Endothelial cell of umbilical vein (primary cell): ENCODE measurements at regions not wholly inside any gene's neighbourhood (a gene's known extent, or its start where the extent isn't known, plus 50 kb on each side); places are given as distances from the start of the nearest gene placed in this dataset.

ENCODE experiments used
- EZH2 ChIP-seq: IDR thresholded peaks from 2 replicates; pipeline ENCODE4 v1.6.1; 2012; ENCODE audit warnings: borderline replicate concordance, low read depth, mild to moderate bottlenecking, moderate library complexity, low read length, inconsistent platforms; ENCODE audit not compliant: severe bottlenecking
- FOS ChIP-seq: IDR thresholded peaks from 2 replicates; pipeline ENCODE4 v1.6.1; 2011; ENCODE audit warnings: mild to moderate bottlenecking, low read length, moderate library complexity, borderline replicate concordance; ENCODE audit not compliant: insufficient read depth
- GATA2 ChIP-seq: IDR thresholded peaks from 2 replicates; pipeline ENCODE4 v1.7.0; 2011; ENCODE audit warnings: low read depth, mild to moderate bottlenecking, moderate library complexity, mixed read lengths, low read length; ENCODE audit not compliant: insufficient read length, insufficient read depth
- POLR2A ChIP-seq: IDR thresholded peaks from 2 replicates; pipeline ENCODE4 v1.6.1; 2012; ENCODE audit warnings: low read depth, mild to moderate bottlenecking, control low read depth, low read length
- POLR2AphosphoS5 ChIP-seq: IDR thresholded peaks from 2 replicates; pipeline ENCODE4 v1.6.1; 2012; ENCODE audit warnings: low read depth, mild to moderate bottlenecking, control low read depth, low read length, moderate library complexity; ENCODE audit not compliant: insufficient read depth
- TF ChIP-seq, protein P1 (sequence below), 2 donors: IDR thresholded peaks; 1 replicate in 1 of 2; 2 replicates in 1 of 2; pipeline ENCODE4 v1.5.1; 2011; ENCODE audit warnings: low read length in 2 of 2, mild to moderate bottlenecking in 2 of 2, moderate library complexity in 2 of 2, control low read depth in 1 of 2, inconsistent platforms in 1 of 2, low read depth in 1 of 2; ENCODE audit not compliant: insufficient read depth in 1 of 2; ENCODE audit errors: extremely low read depth in 1 of 2
- TF ChIP-seq, protein P2 (sequence below): IDR thresholded peaks from 2 replicates; pipeline ENCODE4 v1.6.1; 2011; ENCODE audit not compliant: insufficient read depth, insufficient read length

DNA sequence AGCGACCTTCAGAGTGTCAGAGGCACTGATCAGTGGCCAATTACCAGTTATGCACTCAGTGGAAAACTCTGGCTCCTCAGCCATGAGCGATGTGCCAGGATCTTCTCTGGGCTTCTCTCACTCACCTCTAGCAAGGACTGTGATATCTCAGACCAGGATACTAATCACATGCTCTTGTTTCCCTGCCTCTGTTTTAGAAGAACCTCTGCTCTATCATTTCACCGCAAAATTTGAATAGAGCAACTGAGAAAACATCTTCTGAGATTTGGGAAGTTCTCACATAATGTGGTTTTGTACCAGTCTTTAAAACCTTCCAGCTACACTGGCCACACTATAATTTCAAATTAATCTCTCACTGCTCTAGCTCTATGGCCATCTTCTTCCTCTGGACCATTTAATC lies 325.8 kb upstream of the FRG2C start:
- TF ChIP-seq, protein P1, sequence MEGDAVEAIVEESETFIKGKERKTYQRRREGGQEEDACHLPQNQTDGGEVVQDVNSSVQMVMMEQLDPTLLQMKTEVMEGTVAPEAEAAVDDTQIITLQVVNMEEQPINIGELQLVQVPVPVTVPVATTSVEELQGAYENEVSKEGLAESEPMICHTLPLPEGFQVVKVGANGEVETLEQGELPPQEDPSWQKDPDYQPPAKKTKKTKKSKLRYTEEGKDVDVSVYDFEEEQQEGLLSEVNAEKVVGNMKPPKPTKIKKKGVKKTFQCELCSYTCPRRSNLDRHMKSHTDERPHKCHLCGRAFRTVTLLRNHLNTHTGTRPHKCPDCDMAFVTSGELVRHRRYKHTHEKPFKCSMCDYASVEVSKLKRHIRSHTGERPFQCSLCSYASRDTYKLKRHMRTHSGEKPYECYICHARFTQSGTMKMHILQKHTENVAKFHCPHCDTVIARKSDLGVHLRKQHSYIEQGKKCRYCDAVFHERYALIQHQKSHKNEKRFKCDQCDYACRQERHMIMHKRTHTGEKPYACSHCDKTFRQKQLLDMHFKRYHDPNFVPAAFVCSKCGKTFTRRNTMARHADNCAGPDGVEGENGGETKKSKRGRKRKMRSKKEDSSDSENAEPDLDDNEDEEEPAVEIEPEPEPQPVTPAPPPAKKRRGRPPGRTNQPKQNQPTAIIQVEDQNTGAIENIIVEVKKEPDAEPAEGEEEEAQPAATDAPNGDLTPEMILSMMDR (IDR thresholded peaks at IDR 0.05; ENCODE audit: extremely low read depth in 1 of 2, insufficient read depth in 1 of 2, low read depth in 1 of 2, low read length in 2 of 2): no peak
- no peak for TF ChIP-seq EZH2
- no peak for TF ChIP-seq GATA2
- TF ChIP-seq, protein P2, sequence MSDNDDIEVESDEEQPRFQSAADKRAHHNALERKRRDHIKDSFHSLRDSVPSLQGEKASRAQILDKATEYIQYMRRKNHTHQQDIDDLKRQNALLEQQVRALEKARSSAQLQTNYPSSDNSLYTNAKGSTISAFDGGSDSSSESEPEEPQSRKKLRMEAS: no peak
- no peak for TF ChIP-seq FOS
- TF ChIP-seq POLR2AphosphoS5: no peak
- TF ChIP-seq POLR2A: no peak
